Fibroblast of skin of scalp (primary cell): ENCODE measurements at regions not wholly inside any gene's neighbourhood (a gene's known extent, or its start where the extent isn't known, plus 50 kb on each side); places are given as distances from the start of the nearest gene placed in this dataset.
A peak's percentile ranks its signal among the peaks of the same experiment; 100 is the strongest.
"Not testable (repeated sequence)": the region's sequence is repeated elsewhere in the genome, so short reads cannot be mapped to it uniquely, and the experiment has no call there.

Experiments used
- DNase-seq: peaks from one replicate; pipeline ENCODE4 v3.0.0-alpha.2; 2013

GRCh38 chr4:32929796-32930699, 2209.9 kb downstream of the PCDH7 start:
- DNase-seq = no peak

- DNase-seq = no peak
Observed at GRCh38 chr4:32930700-32931099, 2210.5 kb downstream of the PCDH7 start.

DNA sequence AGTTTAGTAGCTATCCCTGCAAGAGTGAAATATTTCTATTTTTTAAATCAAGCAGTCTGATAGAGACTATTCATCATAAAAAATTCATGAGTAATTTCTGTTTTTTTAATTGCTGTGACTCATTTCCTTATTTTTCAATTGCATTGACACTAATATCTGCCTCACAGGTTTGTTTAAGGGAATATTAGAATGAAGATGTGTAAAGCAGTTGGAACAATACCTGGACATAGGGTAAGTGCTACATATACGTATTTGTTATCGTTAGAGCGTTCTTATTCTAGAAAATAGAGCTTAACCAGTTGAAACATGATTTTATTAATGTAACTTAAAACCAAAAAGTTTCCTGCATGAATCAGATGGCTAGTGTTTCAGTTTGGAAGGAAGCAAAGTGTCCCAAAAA, 2211.3 kb downstream of the PCDH7 start:
- DNase-seq = no peak

DNA sequence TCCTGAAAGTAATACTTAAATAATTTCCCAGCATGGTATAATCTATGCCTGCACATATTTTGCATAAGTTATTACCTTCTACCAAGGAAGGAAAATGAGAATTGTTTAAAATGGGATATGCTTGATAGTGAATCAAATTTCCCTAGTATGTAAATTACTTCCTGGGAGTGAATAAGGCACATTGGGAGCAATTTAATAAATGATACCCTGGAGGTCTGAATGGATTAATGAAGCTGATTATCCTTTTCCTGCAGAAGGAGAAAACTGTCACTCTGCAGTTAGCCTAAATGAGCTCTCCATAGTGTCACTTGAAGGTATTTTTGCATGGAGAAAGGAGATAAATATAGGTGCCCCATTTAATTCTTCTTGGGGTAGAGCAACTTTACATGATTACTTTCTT, 2212.0 kb downstream of the PCDH7 start:
- no peak for DNase-seq

- DNase-seq = not testable (repeated sequence)
Observed at GRCh38 chr4:32939222-32939621, 2219.1 kb downstream of the PCDH7 start.

- no peak for DNase-seq
Observed at GRCh38 chr4:32950866-32951265, 2230.7 kb downstream of the PCDH7 start.

GRCh38 chr4:32958586-32958985, 2238.4 kb downstream of the PCDH7 start:
- DNase-seq = no peak

DNA sequence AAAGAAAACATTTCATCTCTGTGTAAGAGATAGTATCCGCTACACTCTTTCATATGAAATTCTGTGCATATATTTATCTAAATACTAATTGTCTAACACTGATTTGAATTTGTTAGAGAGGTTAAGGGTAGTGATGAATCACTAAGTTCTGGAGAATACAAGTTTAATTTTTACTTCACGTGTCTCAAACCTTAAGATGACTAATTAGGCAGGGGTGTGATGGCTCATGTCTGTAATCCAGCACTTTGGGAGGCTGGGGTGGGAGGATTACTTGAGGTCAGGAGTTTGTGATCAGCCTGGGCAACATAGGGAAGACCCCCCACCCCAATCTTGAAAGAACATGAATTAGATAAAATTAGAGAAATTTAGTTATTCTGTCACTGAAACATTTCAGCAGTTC, 2241.9 kb downstream of the PCDH7 start:
- DNase-seq = no peak

- DNase-seq = peak; percentile 76
Observed at GRCh38 chr4:32985256-32985655, 2265.1 kb downstream of the PCDH7 start.

DNA sequence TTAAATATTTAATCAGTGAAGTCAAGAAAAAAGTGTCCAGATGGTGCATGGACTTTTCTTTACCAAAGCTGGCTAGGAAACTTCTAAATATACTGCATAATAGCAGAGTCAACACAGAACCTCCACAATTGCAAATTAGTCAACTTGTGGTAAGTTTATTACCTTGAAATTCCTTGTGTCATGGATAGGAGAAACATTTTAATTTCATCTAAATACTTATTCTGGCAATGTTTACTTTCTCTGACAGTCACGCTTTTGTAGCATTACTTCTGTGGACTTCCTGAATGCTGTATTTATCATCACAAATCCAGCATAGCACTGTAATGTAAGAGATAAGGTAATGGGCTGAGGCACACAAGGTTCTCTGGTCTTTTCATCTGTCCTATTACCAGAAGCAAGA, 2266.1 kb downstream of the PCDH7 start:
- no peak for DNase-seq

- DNase-seq = no peak
Observed at GRCh38 chr4:32987111-32987510, 2266.9 kb downstream of the PCDH7 start.

- DNase-seq = no peak
Observed at GRCh38 chr4:32988165-32988811, 2268.1 kb downstream of the PCDH7 start.

DNA sequence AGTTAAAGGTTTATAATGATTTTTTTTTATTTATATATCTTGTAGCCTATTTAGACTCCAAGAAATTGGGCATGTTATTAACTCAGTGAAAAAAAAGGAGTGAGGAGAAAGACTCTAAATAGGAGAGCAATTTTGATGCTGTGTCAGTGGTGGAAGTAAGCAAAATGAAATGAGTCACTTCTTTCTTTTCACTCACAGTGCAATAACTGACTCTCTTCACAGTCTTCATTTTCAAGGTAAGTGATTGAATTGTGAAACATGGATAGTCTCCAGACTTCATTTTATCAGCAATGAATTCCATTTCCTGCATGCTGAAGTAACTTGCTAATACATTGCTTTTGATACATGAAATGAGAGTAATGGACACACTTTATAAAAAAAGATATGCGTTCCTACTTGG, 2271.5 kb downstream of the PCDH7 start:
- no peak for DNase-seq

DNA sequence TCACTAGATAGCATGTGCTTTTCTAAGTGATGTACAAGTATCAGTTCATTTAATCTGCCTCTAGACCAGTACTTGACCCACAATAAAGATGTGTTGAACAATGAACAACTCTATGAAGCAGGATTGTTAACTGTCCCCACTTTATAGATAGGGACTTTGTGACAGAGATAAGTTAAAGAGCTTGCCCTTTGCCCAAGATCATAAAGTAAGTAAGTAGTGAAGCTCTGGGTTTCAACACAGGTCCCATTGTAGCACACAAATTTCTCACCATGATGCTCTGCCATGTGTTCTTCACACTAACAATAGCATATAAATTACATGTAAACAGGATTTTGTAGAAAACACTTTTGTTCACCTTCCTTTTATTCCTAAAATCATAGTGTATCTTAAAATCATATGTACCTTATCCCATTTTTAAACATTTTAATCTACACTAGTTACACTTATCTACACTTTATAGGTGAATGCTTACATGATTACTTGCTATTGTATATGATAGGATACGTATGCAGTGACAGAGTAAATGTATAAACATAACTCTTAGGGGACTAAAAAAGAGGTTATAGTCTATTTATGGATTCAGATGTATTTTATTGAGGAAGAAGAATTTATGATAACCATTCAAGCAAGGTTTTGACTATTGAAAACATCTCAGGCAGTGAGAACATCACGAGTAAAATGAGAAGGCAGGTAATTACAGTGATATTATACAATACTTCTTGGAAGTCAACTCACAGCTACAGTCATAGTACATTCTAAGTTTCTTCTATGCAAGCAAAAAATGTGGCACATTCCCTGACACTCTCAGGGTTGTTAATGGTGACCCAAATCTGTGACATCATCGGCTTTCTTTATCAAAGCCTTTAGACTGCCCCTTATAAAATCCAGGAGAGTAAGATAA, 2275.1 kb downstream of the PCDH7 start:
- no peak for DNase-seq

DNA sequence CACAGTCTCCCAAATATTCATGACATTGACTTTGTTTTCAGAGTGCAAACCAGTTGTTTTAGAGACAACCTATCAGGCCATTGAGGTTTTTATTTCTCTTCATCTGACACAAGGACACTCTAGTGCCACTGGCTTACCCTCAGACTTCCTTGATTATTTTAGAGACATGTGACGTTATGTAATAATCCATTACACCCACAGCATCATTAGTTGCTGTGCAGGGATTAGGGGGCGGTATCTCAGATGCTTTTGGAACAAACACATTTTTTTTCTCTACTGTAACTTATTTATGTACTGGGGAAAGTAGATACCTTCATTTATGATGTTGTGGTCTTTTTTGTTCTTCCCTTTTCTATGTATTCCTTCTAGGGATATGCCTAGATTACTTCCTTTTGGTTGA, 2293.1 kb downstream of the PCDH7 start:
- no peak for DNase-seq

DNA sequence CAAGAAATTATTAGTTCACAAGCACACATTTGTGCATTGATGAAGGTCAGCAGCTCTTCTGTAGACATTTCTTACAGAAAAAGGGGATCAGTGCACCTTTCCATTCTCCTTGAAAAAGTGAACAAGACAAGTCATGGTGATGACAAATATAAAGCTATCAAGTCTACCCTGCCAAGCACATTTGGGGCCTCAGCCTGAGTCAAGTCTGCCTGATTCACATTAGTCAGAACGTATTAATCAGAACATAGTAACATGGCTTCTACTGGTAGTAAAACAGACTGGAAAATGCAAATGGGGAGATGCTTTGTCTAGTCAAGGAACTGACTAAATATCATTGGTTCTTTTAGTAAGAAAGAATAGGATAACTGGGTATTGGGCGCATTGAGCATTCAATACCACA, 2305.1 kb downstream of the PCDH7 start:
- DNase-seq = no peak

DNA sequence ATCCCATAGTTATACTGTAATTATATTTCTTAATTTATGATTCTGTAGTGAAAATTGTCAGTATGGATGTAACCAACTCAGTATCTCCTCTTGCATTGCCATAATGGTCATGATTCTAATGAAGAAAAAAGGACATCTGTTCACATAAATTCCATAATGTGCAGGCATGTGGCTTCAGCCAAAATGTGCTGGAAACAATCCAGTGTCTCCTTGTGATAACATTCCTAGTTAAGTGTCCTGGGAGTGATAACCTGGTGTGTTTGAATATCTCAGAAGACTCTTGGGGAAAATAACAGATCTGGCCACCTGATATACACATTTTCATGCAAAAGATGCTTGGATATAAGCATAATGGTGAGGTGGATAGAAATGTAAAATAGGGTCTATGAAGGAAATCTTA, 2309.8 kb downstream of the PCDH7 start:
- no peak for DNase-seq

GRCh38 chr4:33031328-33031727, 2311.2 kb downstream of the PCDH7 start:
- no peak for DNase-seq

DNA sequence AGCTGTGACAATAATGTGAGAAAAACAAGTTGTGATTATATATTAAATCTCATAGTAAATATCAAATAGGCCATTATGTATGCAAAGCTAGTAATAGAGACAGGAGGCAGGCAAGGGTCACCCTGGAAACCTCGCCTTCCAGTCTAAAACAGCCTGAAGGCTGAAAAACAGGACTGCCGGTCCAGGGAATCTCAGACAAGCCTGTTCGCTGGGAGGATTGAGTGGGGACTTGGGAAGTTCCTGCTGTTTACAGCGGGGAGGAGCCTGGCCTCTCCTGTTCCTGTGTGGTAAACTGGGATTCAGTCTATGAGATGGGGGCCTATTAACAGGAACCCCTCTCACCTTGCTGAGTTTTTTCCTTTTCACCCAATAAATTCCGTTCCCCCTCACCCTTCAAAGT, 2317.3 kb downstream of the PCDH7 start:
- no peak for DNase-seq

DNA sequence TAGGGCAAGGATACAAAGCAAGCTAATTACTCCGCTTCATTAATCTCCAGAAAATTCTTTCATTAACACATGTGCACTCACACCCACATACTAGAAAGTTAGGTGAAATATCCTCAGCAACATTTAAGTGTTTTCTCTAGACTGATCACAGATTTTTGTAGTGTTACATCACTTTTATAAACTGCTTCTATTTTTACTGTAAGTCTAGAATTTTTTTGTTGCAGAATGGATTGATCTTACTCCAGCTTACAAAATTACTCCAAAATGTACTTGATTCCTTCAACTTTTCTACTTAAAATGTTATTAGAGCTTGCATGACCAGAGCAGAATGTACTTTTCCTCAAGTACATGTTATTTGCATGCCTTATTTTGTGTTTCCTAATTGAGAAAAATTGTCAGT, 2325.2 kb downstream of the PCDH7 start:
- DNase-seq = no peak

DNA sequence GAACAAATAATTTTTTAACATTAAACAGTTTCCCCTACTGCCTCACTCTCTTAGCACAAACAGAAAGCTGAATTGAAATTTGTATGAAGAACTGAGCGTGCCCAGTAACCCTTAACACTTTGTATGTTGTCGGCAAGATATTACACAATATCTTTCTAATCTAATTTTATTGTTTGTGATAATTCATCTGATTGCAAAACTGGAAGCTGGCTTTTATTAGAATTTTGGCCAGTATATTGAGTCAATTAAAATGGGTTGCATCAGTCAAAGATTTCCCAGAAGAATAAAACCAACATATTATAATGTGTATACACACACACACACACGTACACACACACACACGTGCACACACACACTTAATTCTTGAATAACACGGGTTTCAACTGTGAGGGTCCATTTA, 2332.1 kb downstream of the PCDH7 start:
- no peak for DNase-seq

- DNase-seq = no peak
Observed at GRCh38 chr4:33054161-33054560, 2334.0 kb downstream of the PCDH7 start.

DNA sequence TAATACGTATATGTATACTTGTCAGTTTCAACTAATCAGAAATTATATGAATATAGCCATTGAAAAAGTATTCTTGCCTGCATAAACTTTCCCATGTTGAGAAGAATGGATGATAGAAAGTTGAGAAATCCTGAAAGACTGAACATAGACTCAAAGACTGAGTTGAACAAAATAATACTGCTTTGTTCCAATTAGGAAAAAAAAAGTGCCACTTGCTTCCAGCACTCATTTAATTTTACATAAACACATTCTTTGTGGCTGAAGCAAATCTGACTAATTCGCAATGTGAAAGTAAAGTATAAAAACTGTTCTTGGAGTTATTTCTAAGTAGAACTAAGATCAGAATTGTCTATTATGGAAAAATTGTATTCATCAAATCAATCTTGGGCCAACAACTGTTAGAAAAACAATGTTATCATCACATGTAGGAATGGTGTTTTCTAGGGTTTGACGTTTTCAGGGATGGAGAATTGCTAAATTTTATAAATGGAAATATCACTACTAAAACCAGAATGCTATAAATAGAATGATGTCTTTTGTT, 2334.6 kb downstream of the PCDH7 start:
- no peak for DNase-seq
